ENCODE measurements at regions not wholly inside any gene's neighbourhood (a gene's known extent, or its start where the extent isn't known, plus 50 kb on each side); places are given as distances from the start of the nearest gene placed in this dataset.

DNA sequence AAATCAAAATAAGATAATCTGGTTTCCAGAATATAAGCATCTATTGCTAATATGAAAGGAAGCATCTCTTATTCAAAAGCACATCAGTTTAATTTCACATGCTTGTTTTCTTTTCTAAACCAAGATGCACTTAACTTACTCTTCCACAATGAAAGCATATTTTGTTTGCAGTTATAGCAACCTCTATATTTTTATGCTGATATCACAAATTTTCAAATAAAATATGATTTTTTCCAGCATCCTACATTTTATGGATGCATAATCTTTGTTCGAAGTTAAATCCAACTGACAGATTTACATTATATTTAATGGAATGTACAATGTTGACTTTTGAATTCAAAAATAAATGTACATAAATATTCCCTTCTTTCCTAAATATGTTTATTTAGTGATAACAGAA lies 978.3 kb upstream of the B3GALT2 start:
- Histone ChIP-seq H3K4me2 (ENCODE audit: insufficient read depth, low read length) (no peak overlapping the region), H3K27ac (ENCODE audit: low read length) (no peak overlapping the region), H3K4me3 (ENCODE audit: low read depth in 1 of 2, low read length in 2 of 2) (no peak overlapping the region), H3K36me3 (ENCODE audit: insufficient read depth, low read length) (no peaks in the 10 kb centered on the region), H4K20me1 (ENCODE audit: insufficient read depth, low read length) (no peaks in the 10 kb centered on the region), H3K4me1 (ENCODE audit: insufficient read depth, low read length) (no peaks in the 10 kb centered on the region), H3K27me3 (ENCODE audit: insufficient read depth, low read length, poor library complexity) (no peaks in the 10 kb centered on the region), H3K9ac (ENCODE audit: low read depth, low read length) (no peak overlapping the region), H3K9me3 (ENCODE audit: insufficient read depth, low read length, severe bottlenecking) (no peaks in the 10 kb centered on the region), H3K79me2 (ENCODE audit: insufficient read depth, low read length) (no peaks in the 10 kb centered on the region), H2AFZ (ENCODE audit: low read depth, low read length) (no peak overlapping the region)
- DNase-seq (no peak), ATAC-seq (ENCODE audit: insufficient read depth, low read depth) (no peak)
- TF ChIP-seq CTCF (IDR thresholded peaks at IDR 0.05; ENCODE audit: borderline replicate concordance, extremely low read depth, low read length, poor library complexity, severe bottlenecking) (no peak), EZH2 (IDR thresholded peaks at IDR 0.05; ENCODE audit: borderline replicate concordance, low read depth, low read length, severe bottlenecking) (no peak)

DNA sequence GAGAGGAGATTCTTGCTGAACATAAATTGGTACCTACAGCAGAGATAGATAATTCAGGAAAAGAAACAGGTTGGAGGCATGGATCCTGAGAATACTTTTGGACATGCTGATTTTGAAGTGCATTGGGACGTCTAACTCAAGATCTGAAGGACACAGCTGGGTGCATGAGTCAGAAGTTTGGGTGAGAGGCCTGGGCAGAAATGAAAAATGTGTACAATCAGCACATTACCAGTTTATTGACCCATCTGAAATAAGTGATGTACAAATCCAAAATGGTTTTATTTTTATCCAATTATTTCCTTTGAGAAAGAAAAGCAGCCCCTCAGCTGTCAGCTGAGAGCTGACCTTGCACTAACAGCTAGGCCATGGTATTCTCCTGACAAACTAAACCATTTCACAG lies 975.2 kb upstream of the B3GALT2 start:
- no peak overlapping the region for H3K4me3 ChIP-seq (ENCODE audit: low read depth in 1 of 2, low read length in 2 of 2)
- no peak for DNase-seq
- TF ChIP-seq CTCF (IDR thresholded peaks at IDR 0.05; ENCODE audit: borderline replicate concordance, extremely low read depth, low read length, poor library complexity, severe bottlenecking): no peak
- no peak for TF ChIP-seq EZH2 (IDR thresholded peaks at IDR 0.05; ENCODE audit: borderline replicate concordance, low read depth, low read length, severe bottlenecking)

GRCh38 chr1:194159941-194160340 lies 973.5 kb upstream of the B3GALT2 start:
- DNase-seq: no peak
- no peaks in the 10 kb centered on the region for H3K4me1 ChIP-seq (ENCODE audit: insufficient read depth, low read length)
- no peak overlapping the region for H3K9ac ChIP-seq (ENCODE audit: low read depth, low read length)
- H2AFZ ChIP-seq (ENCODE audit: low read depth, low read length): no peak overlapping the region
- ATAC-seq (ENCODE audit: insufficient read depth, low read depth): no peak
- H3K27ac ChIP-seq (ENCODE audit: low read length): no peak overlapping the region
- H3K27me3 ChIP-seq (ENCODE audit: insufficient read depth, low read length, poor library complexity): no peaks in the 10 kb centered on the region
- H3K9me3 ChIP-seq (ENCODE audit: insufficient read depth, low read length, severe bottlenecking): no peaks in the 10 kb centered on the region
- no peaks in the 10 kb centered on the region for H3K79me2 ChIP-seq (ENCODE audit: insufficient read depth, low read length)
- H3K4me3 ChIP-seq (ENCODE audit: low read depth in 1 of 2, low read length in 2 of 2): no peak overlapping the region
- H3K4me2 ChIP-seq (ENCODE audit: insufficient read depth, low read length): no peak overlapping the region
- H3K36me3 ChIP-seq (ENCODE audit: insufficient read depth, low read length): no peaks in the 10 kb centered on the region
- no peak for TF ChIP-seq EZH2 (IDR thresholded peaks at IDR 0.05; ENCODE audit: borderline replicate concordance, low read depth, low read length, severe bottlenecking)
- no peak for TF ChIP-seq CTCF (IDR thresholded peaks at IDR 0.05; ENCODE audit: borderline replicate concordance, extremely low read depth, low read length, poor library complexity, severe bottlenecking)
- H4K20me1 ChIP-seq (ENCODE audit: insufficient read depth, low read length): no peaks in the 10 kb centered on the region

More for the DNA sequence above, 975.2 kb upstream of the B3GALT2 start:
- H2AFZ ChIP-seq (ENCODE audit: low read depth, low read length): no peak overlapping the region
- no peak overlapping the region for H3K4me2 ChIP-seq (ENCODE audit: insufficient read depth, low read length)
- no peaks in the 10 kb centered on the region for H3K79me2 ChIP-seq (ENCODE audit: insufficient read depth, low read length)
- no peaks in the 10 kb centered on the region for H3K9me3 ChIP-seq (ENCODE audit: insufficient read depth, low read length, severe bottlenecking)
- H3K9ac ChIP-seq (ENCODE audit: low read depth, low read length): no peak overlapping the region
- no peaks in the 10 kb centered on the region for H4K20me1 ChIP-seq (ENCODE audit: insufficient read depth, low read length)
- H3K27me3 ChIP-seq (ENCODE audit: insufficient read depth, low read length, poor library complexity): no peaks in the 10 kb centered on the region
- no peaks in the 10 kb centered on the region for H3K36me3 ChIP-seq (ENCODE audit: insufficient read depth, low read length)
- H3K4me1 ChIP-seq (ENCODE audit: insufficient read depth, low read length): no peaks in the 10 kb centered on the region
- H3K27ac ChIP-seq (ENCODE audit: low read length): no peak overlapping the region
- ATAC-seq (ENCODE audit: insufficient read depth, low read depth): no peak

- H3K9me3 ChIP-seq (ENCODE audit: insufficient read depth, low read length, severe bottlenecking): no peaks in the 10 kb centered on the region
- TF ChIP-seq CTCF (IDR thresholded peaks at IDR 0.05; ENCODE audit: borderline replicate concordance, extremely low read depth, low read length, poor library complexity, severe bottlenecking) (no peak), EZH2 (IDR thresholded peaks at IDR 0.05; ENCODE audit: borderline replicate concordance, low read depth, low read length, severe bottlenecking) (no peak)
- H4K20me1 ChIP-seq (ENCODE audit: insufficient read depth, low read length): no peaks in the 10 kb centered on the region
- no peak overlapping the region for H3K9ac ChIP-seq (ENCODE audit: low read depth, low read length)
- H3K4me3 ChIP-seq (ENCODE audit: low read depth in 1 of 2, low read length in 2 of 2): no peak overlapping the region
- H3K36me3 ChIP-seq (ENCODE audit: insufficient read depth, low read length): no peaks in the 10 kb centered on the region
- H3K4me2 ChIP-seq (ENCODE audit: insufficient read depth, low read length): no peak overlapping the region
- no peak overlapping the region for H3K27ac ChIP-seq (ENCODE audit: low read length)
- DNase-seq (no peak), ATAC-seq (ENCODE audit: insufficient read depth, low read depth) (no peak)
- no peaks in the 10 kb centered on the region for H3K27me3 ChIP-seq (ENCODE audit: insufficient read depth, low read length, poor library complexity)
- H2AFZ ChIP-seq (ENCODE audit: low read depth, low read length): no peak overlapping the region
- no peaks in the 10 kb centered on the region for H3K79me2 ChIP-seq (ENCODE audit: insufficient read depth, low read length)
- no peaks in the 10 kb centered on the region for H3K4me1 ChIP-seq (ENCODE audit: insufficient read depth, low read length)
Measured at GRCh38 chr1:194155962-194156361, 969.5 kb upstream of the B3GALT2 start.
